SK-N-MC (cell line): ENCODE measurements at regions not wholly inside any gene's neighbourhood (a gene's known extent, or its start where the extent isn't known, plus 50 kb on each side); places are given as distances from the start of the nearest gene placed in this dataset.

Experiments
- EZH2 ChIP-seq: fragments of 200-600 bp; sonication (generic); IDR thresholded peaks from one replicate; pipeline ENCODE4 v1.6.1; 2017; ENCODE audit warnings: antibody characterized with exemption
- POLR2AphosphoS5 ChIP-seq: IDR thresholded peaks from 2 replicates; pipeline ENCODE4 v1.6.1; 2012; ENCODE audit warnings: mild to moderate bottlenecking, low read depth, low read length, borderline replicate concordance

DNA sequence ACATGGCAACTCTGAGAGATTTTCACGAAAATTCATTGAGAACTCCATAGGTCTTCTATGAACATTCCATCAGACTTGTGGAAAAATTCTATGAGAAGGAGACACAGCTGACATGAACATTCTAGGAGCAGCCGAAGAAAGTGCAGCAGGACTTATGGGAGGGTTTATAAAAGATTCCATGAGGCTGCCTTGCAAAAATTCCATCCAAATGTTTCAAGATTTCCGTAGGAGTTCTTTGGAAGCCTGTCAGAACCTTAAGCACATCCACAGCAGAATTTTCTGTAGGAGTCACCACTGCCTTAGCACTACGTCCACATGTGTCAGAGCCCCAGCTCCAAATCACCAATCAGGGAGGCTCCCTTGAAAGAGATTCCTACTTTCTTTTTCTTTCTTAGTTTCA lies 67.0 kb upstream of the MSX1 start:
- TF ChIP-seq POLR2AphosphoS5 (no peak), EZH2 (no peak)
